ENCODE measurements at regions not wholly inside any gene's neighbourhood (a gene's known extent, or its start where the extent isn't known, plus 50 kb on each side); places are given as distances from the start of the nearest gene placed in this dataset.

DNA sequence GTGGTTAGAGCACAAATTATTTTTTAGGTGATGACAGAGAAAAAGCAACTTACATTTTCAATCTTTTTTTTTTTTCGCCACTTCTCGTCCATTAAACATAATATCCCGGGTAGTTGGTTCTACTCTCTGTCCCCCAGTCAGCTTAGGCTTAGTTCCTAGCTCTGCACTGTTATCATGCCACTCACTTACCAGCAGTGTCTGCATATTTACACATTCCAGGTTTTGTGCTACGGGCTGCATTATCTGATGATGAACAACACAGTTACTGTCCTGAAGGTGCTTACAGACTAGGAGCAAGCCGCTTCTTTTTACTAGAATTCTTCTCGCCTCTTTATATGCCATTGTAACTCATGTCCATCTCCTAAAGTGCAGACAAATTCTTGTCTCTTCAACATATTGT lies 121.8 kb upstream of the NPVF start:
- TF ChIP-seq, protein P1, sequence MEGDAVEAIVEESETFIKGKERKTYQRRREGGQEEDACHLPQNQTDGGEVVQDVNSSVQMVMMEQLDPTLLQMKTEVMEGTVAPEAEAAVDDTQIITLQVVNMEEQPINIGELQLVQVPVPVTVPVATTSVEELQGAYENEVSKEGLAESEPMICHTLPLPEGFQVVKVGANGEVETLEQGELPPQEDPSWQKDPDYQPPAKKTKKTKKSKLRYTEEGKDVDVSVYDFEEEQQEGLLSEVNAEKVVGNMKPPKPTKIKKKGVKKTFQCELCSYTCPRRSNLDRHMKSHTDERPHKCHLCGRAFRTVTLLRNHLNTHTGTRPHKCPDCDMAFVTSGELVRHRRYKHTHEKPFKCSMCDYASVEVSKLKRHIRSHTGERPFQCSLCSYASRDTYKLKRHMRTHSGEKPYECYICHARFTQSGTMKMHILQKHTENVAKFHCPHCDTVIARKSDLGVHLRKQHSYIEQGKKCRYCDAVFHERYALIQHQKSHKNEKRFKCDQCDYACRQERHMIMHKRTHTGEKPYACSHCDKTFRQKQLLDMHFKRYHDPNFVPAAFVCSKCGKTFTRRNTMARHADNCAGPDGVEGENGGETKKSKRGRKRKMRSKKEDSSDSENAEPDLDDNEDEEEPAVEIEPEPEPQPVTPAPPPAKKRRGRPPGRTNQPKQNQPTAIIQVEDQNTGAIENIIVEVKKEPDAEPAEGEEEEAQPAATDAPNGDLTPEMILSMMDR (IDR thresholded peaks at IDR 0.05): no peak
- TF ChIP-seq POLR2A (IDR thresholded peaks at IDR 0.05) (no peak), EP300 (IDR thresholded peaks at IDR 0.05) (no peak), POLR2AphosphoS5 (IDR thresholded peaks at IDR 0.05) (no peak)

Data from gastroesophageal sphincter (tissue), 3 donors.